NB4 (cell line): ENCODE measurements at regions not wholly inside any gene's neighbourhood (a gene's known extent, or its start where the extent isn't known, plus 50 kb on each side); places are given as distances from the start of the nearest gene placed in this dataset.

ENCODE experiments used
- CTCF ChIP-seq: IDR thresholded peaks from one replicate; pipeline ENCODE4 v1.5.1; 2012; ENCODE audit warnings: low read depth, low read length
- MAX ChIP-seq: IDR thresholded peaks from 2 replicates; pipeline ENCODE4 v1.6.1; 2011; ENCODE audit warnings: low read depth, low read length

- TF ChIP-seq CTCF (no peak), MAX (no peak)
These were observed 448.1 kb downstream of the NFIB start for GRCh38 chr9:13865869-13866268.
